ENCODE measurements at regions not wholly inside any gene's neighbourhood (a gene's known extent, or its start where the extent isn't known, plus 50 kb on each side); places are given as distances from the start of the nearest gene placed in this dataset.

GRCh38 chr17:74055508-74056160 is 147.8 kb upstream of the RPL38 start:
- WGBS, 2 donors: 58 to 62% methylated on average over 11 of the region's 11 CpGs
- TF ChIP-seq CTCF (IDR thresholded peaks at IDR 0.05) (no peak), POLR2A (IDR thresholded peaks at IDR 0.05) (no peak)
- no peak overlapping the region for H3K4me3 ChIP-seq (ENCODE audit: low read depth, poor library complexity, severe bottlenecking)
- DNase-seq (ENCODE audit: low spot score in 2 of 2): no peak
- intact Hi-C loops (cut with DNase I; ENCODE audit: low total_unique reads): no loop called here

GRCh38 chr17:74059479-74060240 is 143.8 kb upstream of the RPL38 start:
- intact Hi-C loops (cut with DNase I; ENCODE audit: low total_unique reads): no loop called here

GRCh38 chr17:74061758-74062157 is 141.7 kb upstream of the RPL38 start:
- intact Hi-C loops (cut with DNase I; ENCODE audit: low total_unique reads): no loop called here
- 67 to 70% methylated on average over 5 of the region's 5 CpGs for WGBS, 2 donors
- DNase-seq (ENCODE audit: low spot score in 2 of 2): no peak
- H3K4me3 ChIP-seq (ENCODE audit: low read depth, poor library complexity, severe bottlenecking): no peak overlapping the region
- TF ChIP-seq CTCF (IDR thresholded peaks at IDR 0.05) (no peak), POLR2A (IDR thresholded peaks at IDR 0.05) (no peak)

More at GRCh38 chr17:74059479-74060240, 143.8 kb upstream of the RPL38 start:
- TF ChIP-seq POLR2A (IDR thresholded peaks at IDR 0.05) (no peak), CTCF (IDR thresholded peaks at IDR 0.05) (no peak)
- H3K4me3 ChIP-seq (ENCODE audit: low read depth, poor library complexity, severe bottlenecking): no peak overlapping the region
- no peak for DNase-seq (ENCODE audit: low spot score in 2 of 2)
- 65 to 70% methylated on average over 4 of the region's 4 CpGs for WGBS, 2 donors

GRCh38 chr17:74062234-74062633 is 141.2 kb upstream of the RPL38 start:
- intact Hi-C loops (cut with DNase I; ENCODE audit: low total_unique reads): no loop called here
- 51 to 67% methylated on average over 3 of the region's 3 CpGs for WGBS, 2 donors
- no peak for DNase-seq (ENCODE audit: low spot score in 2 of 2)
- TF ChIP-seq POLR2A (IDR thresholded peaks at IDR 0.05): no peak
- no peak overlapping the region for H3K4me3 ChIP-seq (ENCODE audit: low read depth, poor library complexity, severe bottlenecking)

GRCh38 chr17:74063439-74063838 is 140.0 kb upstream of the RPL38 start:
- intact Hi-C loops (cut with DNase I; ENCODE audit: low total_unique reads): no loop called here
- no peak for DNase-seq (ENCODE audit: low spot score in 2 of 2)
- TF ChIP-seq CTCF (IDR thresholded peaks at IDR 0.05): no peak
- no peak for TF ChIP-seq POLR2A (IDR thresholded peaks at IDR 0.05)
- 54 to 59% methylated on average over 10 of the region's 10 CpGs for WGBS, 2 donors
- H3K4me3 ChIP-seq (ENCODE audit: low read depth, poor library complexity, severe bottlenecking): no peak overlapping the region

GRCh38 chr17:74070374-74070773 is 133.1 kb upstream of the RPL38 start:
- intact Hi-C loops (cut with DNase I; ENCODE audit: low total_unique reads): no loop called here
- DNase-seq (ENCODE audit: low spot score in 2 of 2): no peak
- TF ChIP-seq CTCF (IDR thresholded peaks at IDR 0.05) (no peak), POLR2A (IDR thresholded peaks at IDR 0.05) (no peak)
- no peak overlapping the region for H3K4me3 ChIP-seq (ENCODE audit: low read depth, poor library complexity, severe bottlenecking)
- 81 to 85% methylated on average over 3 of the region's 3 CpGs for WGBS, 2 donors

All from lower leg skin (tissue), 4 donors.